Vagina (tissue), 2 donors: ENCODE measurements at regions not wholly inside any gene's neighbourhood (a gene's known extent, or its start where the extent isn't known, plus 50 kb on each side); places are given as distances from the start of the nearest gene placed in this dataset.
A peak's percentile ranks its signal among the peaks of the same experiment; 100 is the strongest.

Source experiments
- DNase-seq, 2 donors: peaks; one replicate each; pipeline ENCODE4 v3.0.0-alpha.2; 2017; ENCODE audit errors: extremely low spot score in 2 of 2
- H3K27ac ChIP-seq: fragments of 200-600 bp; sonication (generic); one replicate; pipeline ENCODE4 v1.5.1; 2019
- H3K27me3 ChIP-seq: fragments of 200-600 bp; sonication (generic); one replicate; pipeline ENCODE4 v1.5.1; 2019
- H3K36me3 ChIP-seq, 2 donors: fragments of 200-600 bp; sonication (generic); one replicate each; pipeline ENCODE4 v1.5.1; 2017 to 2019
- H3K4me1 ChIP-seq: fragments of 200-600 bp; sonication (generic); one replicate; pipeline ENCODE4 v1.5.1; 2019
- H3K4me3 ChIP-seq, 2 donors: fragments of 200-600 bp; sonication (generic); 1 replicate in 1 of 2; 2 replicates in 1 of 2; pipeline ENCODE4 v1.5.1; 2016 to 2019
- H3K9me3 ChIP-seq: fragments of 200-600 bp; sonication (generic); one replicate; pipeline ENCODE4 v1.5.1; 2019
- CTCF ChIP-seq, 3 experiments: fragments of 450-650 bp in 2 of 3; fragments of 200-600 bp in 1 of 3; sonication (generic) in 1 of 3; IDR thresholded peaks; one replicate each; pipeline ENCODE4 v1.5.1; 2017 to 2019; ENCODE audit warnings: antibody characterized with exemption in 3 of 3, mild to moderate bottlenecking in 2 of 3, moderate library complexity in 2 of 3
- POLR2A ChIP-seq, 2 donors: fragments of 450-650 bp; IDR thresholded peaks; one replicate each; pipeline ENCODE4 v1.6.1; 2017; ENCODE audit warnings: antibody characterized with exemption in 2 of 2, mild to moderate bottlenecking in 2 of 2, moderate library complexity in 2 of 2
- POLR2AphosphoS5 ChIP-seq, 2 donors: sonication (generic); formaldehyde crosslinking; IDR thresholded peaks; one replicate each; pipeline ENCODE4 v1.9.0; 2017; ENCODE audit warnings: antibody characterized with exemption in 2 of 2, mild to moderate bottlenecking in 2 of 2, low read depth in 1 of 2; ENCODE audit not compliant: insufficient read depth in 1 of 2
- intact Hi-C: fragments of 100-400 bp; cut with DNase I; formaldehyde crosslinking; loops from one replicate; pipeline ENCODE4 v1.15.1; 2023

GRCh38 chr11:129595038-129595962, 219.7 kb downstream of the BARX2 start:
- no peaks in the 10 kb centered on the region for H3K9me3 ChIP-seq
- no peak overlapping the region for H3K27ac ChIP-seq
- H3K4me1 ChIP-seq = peaks cover 5% of the 10 kb centered on the region
- intact Hi-C loops = no loop called here
- H3K4me3 ChIP-seq = no peak overlapping the region
- H3K36me3 ChIP-seq = no peaks in the 10 kb centered on the region
- TF ChIP-seq CTCF (IDR thresholded peaks at IDR 0.05) = no peak
- TF ChIP-seq POLR2AphosphoS5 (IDR thresholded peaks at IDR 0.05; ENCODE audit: insufficient read depth in 1 of 2, low read depth in 1 of 2) = no peak
- TF ChIP-seq POLR2A (IDR thresholded peaks at IDR 0.05) = no peak
- DNase-seq = peak in 1 of 2 donors; percentile 40
- H3K27me3 ChIP-seq = no peaks in the 10 kb centered on the region

GRCh38 chr11:129596351-129596750, 219.3 kb upstream of the TMEM45B start:
- Histone ChIP-seq H3K4me3 (no peak overlapping the region), H3K9me3 (no peaks in the 10 kb centered on the region), H3K27me3 (no peaks in the 10 kb centered on the region), H3K36me3 (no peaks in the 10 kb centered on the region), H3K4me1 (peaks cover 5% of the 10 kb centered on the region), H3K27ac (no peak overlapping the region)
- TF ChIP-seq CTCF (IDR thresholded peaks at IDR 0.05) (no peak), POLR2A (IDR thresholded peaks at IDR 0.05) (no peak), POLR2AphosphoS5 (IDR thresholded peaks at IDR 0.05; ENCODE audit: insufficient read depth in 1 of 2, low read depth in 1 of 2) (no peak)
- intact Hi-C loops = no loop called here
- peak in 1 of 2 donors; percentile 31 for DNase-seq

GRCh38 chr11:129598378-129598777, 217.3 kb upstream of the TMEM45B start:
- no peaks in the 10 kb centered on the region for H3K9me3 ChIP-seq
- H3K27ac ChIP-seq = no peak overlapping the region
- no peaks in the 10 kb centered on the region for H3K36me3 ChIP-seq
- TF ChIP-seq POLR2AphosphoS5 (IDR thresholded peaks at IDR 0.05; ENCODE audit: insufficient read depth in 1 of 2, low read depth in 1 of 2) = no peak
- H3K27me3 ChIP-seq = no peaks in the 10 kb centered on the region
- H3K4me3 ChIP-seq = no peak overlapping the region
- peak in 1 of 2 donors; percentile 85 for DNase-seq
- intact Hi-C loops = no loop called here
- H3K4me1 ChIP-seq = no peaks in the 10 kb centered on the region

- intact Hi-C loops = no loop called here
- H3K27ac ChIP-seq = no peak overlapping the region
Observed at GRCh38 chr11:129605815-129606214, 209.8 kb upstream of the TMEM45B start.

GRCh38 chr11:129608711-129609110, 206.9 kb upstream of the TMEM45B start:
- Histone ChIP-seq H3K27ac (no peak overlapping the region), H3K9me3 (no peaks in the 10 kb centered on the region), H3K36me3 (no peaks in the 10 kb centered on the region), H3K4me1 (peaks cover 24% of the 10 kb centered on the region), H3K27me3 (no peaks in the 10 kb centered on the region), H3K4me3 (no peak overlapping the region)
- intact Hi-C loops = no loop called here
- TF ChIP-seq CTCF (IDR thresholded peaks at IDR 0.05) = no peak
- TF ChIP-seq POLR2AphosphoS5 (IDR thresholded peaks at IDR 0.05; ENCODE audit: insufficient read depth in 1 of 2, low read depth in 1 of 2) = peak in 1 of 2 donors; percentile 62
- TF ChIP-seq POLR2A (IDR thresholded peaks at IDR 0.05) = no peak
- no peak for DNase-seq

More at GRCh38 chr11:129605815-129606214, 209.8 kb upstream of the TMEM45B start:
- DNase-seq = no peak
- peaks cover 14% of the 10 kb centered on the region for H3K4me1 ChIP-seq
- H3K36me3 ChIP-seq = no peaks in the 10 kb centered on the region
- H3K9me3 ChIP-seq = no peaks in the 10 kb centered on the region
- TF ChIP-seq CTCF (IDR thresholded peaks at IDR 0.05) (no peak), POLR2A (IDR thresholded peaks at IDR 0.05) (no peak), POLR2AphosphoS5 (IDR thresholded peaks at IDR 0.05; ENCODE audit: insufficient read depth in 1 of 2, low read depth in 1 of 2) (no peak)
- no peak overlapping the region for H3K4me3 ChIP-seq
- no peaks in the 10 kb centered on the region for H3K27me3 ChIP-seq
